ENCODE measurements at regions not wholly inside any gene's neighbourhood (a gene's known extent, or its start where the extent isn't known, plus 50 kb on each side); places are given as distances from the start of the nearest gene placed in this dataset.

- Histone ChIP-seq H3K4me1 (no peaks in the 10 kb centered on the region), H3K36me3 (no peaks in the 10 kb centered on the region), H3K27me3 (no peaks in the 10 kb centered on the region), H3K9me3 (no peaks in the 10 kb centered on the region), H3K4me3 (no peak overlapping the region), H3K27ac (no peak overlapping the region)
- intact Hi-C loops (cut with DNase I), result no loop called here
- DNase-seq (no peak), ATAC-seq (no peak)
- WGBS (ENCODE audit: insufficient coverage, low coverage, low lambda C conversion rate, missing lambda C conversion rate), result 50% methylated on average over 7 of the region's 8 CpGs
- no peak for TF ChIP-seq CTCF (IDR thresholded peaks at IDR 0.05)
- no peak for TF ChIP-seq POLR2A (IDR thresholded peaks at IDR 0.05)
These were observed 1120.0 kb downstream of the IGSF11 start for GRCh38 chr3:117914540-117915100.

DNA sequence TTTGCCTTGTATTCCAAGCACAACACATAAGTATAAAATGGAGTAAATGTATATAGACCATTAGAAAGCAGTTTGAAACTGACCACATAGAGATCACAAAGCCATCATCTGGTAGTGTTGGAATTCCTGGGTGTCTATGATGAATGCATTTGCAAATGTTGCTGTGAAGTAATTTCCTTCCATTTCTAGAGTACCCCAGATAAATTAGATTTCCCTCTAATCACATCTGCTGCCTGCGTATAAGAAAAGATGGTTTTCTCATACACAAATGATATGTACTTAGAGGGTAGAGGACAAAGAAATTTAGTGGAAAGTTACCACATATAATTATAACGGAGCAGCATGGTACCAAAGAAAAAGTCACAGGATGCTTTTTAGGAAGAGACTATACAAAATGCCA is 1117.8 kb downstream of the IGSF11 start:
- WGBS (ENCODE audit: insufficient coverage, low coverage, low lambda C conversion rate, missing lambda C conversion rate), result 67% methylated on average over 2 of the region's 2 CpGs
- Histone ChIP-seq H3K27me3 (no peaks in the 10 kb centered on the region), H3K36me3 (no peaks in the 10 kb centered on the region), H3K4me1 (no peaks in the 10 kb centered on the region), H3K27ac (no peak overlapping the region), H3K4me3 (no peak overlapping the region), H3K9me3 (no peaks in the 10 kb centered on the region)
- ATAC-seq, result no peak
- no peak for DNase-seq
- intact Hi-C loops (cut with DNase I), result no loop called here
- no peak for TF ChIP-seq POLR2A (IDR thresholded peaks at IDR 0.05)
- no peak for TF ChIP-seq CTCF (IDR thresholded peaks at IDR 0.05)

DNA sequence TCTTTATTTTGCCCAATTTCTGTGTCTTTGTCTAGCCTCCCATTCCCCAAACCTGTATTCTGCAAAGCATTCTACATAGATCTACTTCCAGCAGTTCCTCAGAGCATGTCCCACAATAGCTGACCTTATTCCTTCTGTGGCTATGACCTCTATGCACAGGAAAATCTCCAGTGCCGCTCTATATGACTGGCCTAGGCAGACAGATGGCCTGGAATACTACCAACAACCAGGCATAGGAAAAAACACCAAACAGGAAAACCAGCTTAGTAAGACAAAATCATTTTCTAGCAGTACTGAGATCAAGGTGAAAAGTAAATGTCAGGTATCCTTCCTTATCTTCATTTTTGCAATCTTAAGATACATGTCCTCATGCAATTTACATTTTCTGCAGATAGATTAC is 1115.0 kb downstream of the IGSF11 start:
- WGBS (ENCODE audit: insufficient coverage, low coverage, low lambda C conversion rate, missing lambda C conversion rate), result 11% methylated on average over 1 of the region's 1 CpG
- H3K9me3 ChIP-seq, result no peaks in the 10 kb centered on the region
- ATAC-seq, result no peak
- intact Hi-C loops (cut with DNase I), result no loop called here
- no peaks in the 10 kb centered on the region for H3K4me1 ChIP-seq
- H3K4me3 ChIP-seq, result no peak overlapping the region
- TF ChIP-seq POLR2A (IDR thresholded peaks at IDR 0.05) (no peak), CTCF (IDR thresholded peaks at IDR 0.05) (no peak)
- H3K36me3 ChIP-seq, result no peaks in the 10 kb centered on the region
- no peak for DNase-seq
- H3K27me3 ChIP-seq, result no peaks in the 10 kb centered on the region
- no peak overlapping the region for H3K27ac ChIP-seq

GRCh38 chr3:117920253-117920898 is 1114.3 kb downstream of the IGSF11 start:
- intact Hi-C loops (cut with DNase I), result no loop called here
- Histone ChIP-seq H3K4me3 (no peak overlapping the region), H3K27me3 (no peaks in the 10 kb centered on the region), H3K36me3 (no peaks in the 10 kb centered on the region), H3K9me3 (no peaks in the 10 kb centered on the region), H3K4me1 (no peaks in the 10 kb centered on the region), H3K27ac (no peak overlapping the region)
- 41% methylated on average over 7 of the region's 7 CpGs for WGBS (ENCODE audit: insufficient coverage, low coverage, low lambda C conversion rate, missing lambda C conversion rate)
- no peak for ATAC-seq
- DNase-seq, result no peak
- no peak for TF ChIP-seq POLR2A (IDR thresholded peaks at IDR 0.05)
- no peak for TF ChIP-seq CTCF (IDR thresholded peaks at IDR 0.05)

Data from right lobe of liver (tissue), 6 donors.